Heart left ventricle (tissue), 13 donors: ENCODE measurements at regions not wholly inside any gene's neighbourhood (a gene's known extent, or its start where the extent isn't known, plus 50 kb on each side); places are given as distances from the start of the nearest gene placed in this dataset.

Source experiments
- CTCF ChIP-seq, 12 donors: fragments of 200-600 bp; sonication (generic) in 4 of 12; IDR thresholded peaks; one replicate each; pipeline versions ENCODE4 v1.5.0 to v1.8.0; 2018 to 2022; ENCODE audit warnings: antibody characterized with exemption in 12 of 12, mild to moderate bottlenecking in 5 of 12
- POLR2A ChIP-seq, 2 donors: fragments of 450-650 bp; IDR thresholded peaks; one replicate each; pipeline ENCODE4 v1.6.1; 2017; ENCODE audit warnings: antibody characterized with exemption in 2 of 2, mild to moderate bottlenecking in 2 of 2, moderate library complexity in 2 of 2
- donor health status: ischemic (EF 13 %, LVEDD 7.1; RV severe dilation, severe dysfunction).
- donor health status: DM: no; HTN: yes; CAD: no.
- donor health status: DM: no; HTN: no; CAD: no.
- donor health status: ischemic (EF 25% LVEDD 6.9; RV normal size, moderate dysfunction).
- donor health status: ischemic (EF 25% LVEDD 5.7; RV mildly dilated, moderate dysfunction).
- donor health status: ischemic (EF 35%, LVEDD 5.7; RV mildly dilated, moderate dysfunction).
- donor health status: nonischemic (EF 11% LVEDD 7.7; RV severe dilation, severe dysfunction).
- donor health status: DM: yes; HTN: yes; CAD: no.
- donor health status: PGD.
- donor health status: ischemic (EF 29% LVEDD 5.4; RV normal size, mild dysfunction).
- donor health status: nonischemic (EF 23%, LVEDD 6.1; RV moderate dilation, normal function).

- no peak for TF ChIP-seq CTCF (IDR thresholded peaks at IDR 0.05)
- TF ChIP-seq POLR2A (IDR thresholded peaks at IDR 0.05): no peak
These were observed 336.2 kb upstream of the IL12A start for GRCh38 chr3:159652452-159652851.
